GM12865 (cell line): ENCODE measurements at regions not wholly inside any gene's neighbourhood (a gene's known extent, or its start where the extent isn't known, plus 50 kb on each side); places are given as distances from the start of the nearest gene placed in this dataset.

Experiments used
- DNase-seq: peaks from one replicate; pipeline ENCODE4 v3.0.0; 2010; ENCODE audit warnings: low read depth
- H3K4me3 ChIP-seq: 2 replicates; pipeline ENCODE4 v1.5.1; 2011; ENCODE audit warnings: mild to moderate bottlenecking, low read depth, low read length, control low read depth
- TF ChIP-seq, protein P1 (sequence below): IDR thresholded peaks from 2 replicates; pipeline ENCODE4 v1.5.1; 2011; ENCODE audit warnings: low read length, control low read depth, low read depth, inconsistent platforms; ENCODE audit not compliant: insufficient read depth; ENCODE audit errors: missing control alignments

DNA sequence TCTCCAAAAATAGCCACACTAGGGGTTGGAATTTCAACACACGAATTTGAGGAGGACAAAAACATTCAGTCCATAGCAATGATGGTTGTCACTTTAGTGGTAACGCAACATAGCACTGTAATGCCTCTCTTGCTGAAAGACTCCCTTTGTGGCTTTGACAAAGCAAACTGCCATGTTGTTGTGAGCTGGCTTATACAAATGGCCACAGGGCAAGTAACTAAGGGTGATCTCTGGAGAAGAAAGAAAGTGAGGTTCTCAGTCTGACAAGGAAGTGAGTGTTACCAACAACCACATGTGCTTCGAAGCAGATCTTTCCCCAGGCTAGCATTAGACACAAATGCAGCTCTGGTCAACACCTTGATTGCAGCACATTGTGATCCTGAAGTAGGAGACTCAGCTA is 79.1 kb upstream of the PCDH17 start:
- TF ChIP-seq, protein P1, sequence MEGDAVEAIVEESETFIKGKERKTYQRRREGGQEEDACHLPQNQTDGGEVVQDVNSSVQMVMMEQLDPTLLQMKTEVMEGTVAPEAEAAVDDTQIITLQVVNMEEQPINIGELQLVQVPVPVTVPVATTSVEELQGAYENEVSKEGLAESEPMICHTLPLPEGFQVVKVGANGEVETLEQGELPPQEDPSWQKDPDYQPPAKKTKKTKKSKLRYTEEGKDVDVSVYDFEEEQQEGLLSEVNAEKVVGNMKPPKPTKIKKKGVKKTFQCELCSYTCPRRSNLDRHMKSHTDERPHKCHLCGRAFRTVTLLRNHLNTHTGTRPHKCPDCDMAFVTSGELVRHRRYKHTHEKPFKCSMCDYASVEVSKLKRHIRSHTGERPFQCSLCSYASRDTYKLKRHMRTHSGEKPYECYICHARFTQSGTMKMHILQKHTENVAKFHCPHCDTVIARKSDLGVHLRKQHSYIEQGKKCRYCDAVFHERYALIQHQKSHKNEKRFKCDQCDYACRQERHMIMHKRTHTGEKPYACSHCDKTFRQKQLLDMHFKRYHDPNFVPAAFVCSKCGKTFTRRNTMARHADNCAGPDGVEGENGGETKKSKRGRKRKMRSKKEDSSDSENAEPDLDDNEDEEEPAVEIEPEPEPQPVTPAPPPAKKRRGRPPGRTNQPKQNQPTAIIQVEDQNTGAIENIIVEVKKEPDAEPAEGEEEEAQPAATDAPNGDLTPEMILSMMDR = no peak
- no peak overlapping the region for H3K4me3 ChIP-seq
- DNase-seq = no peak

DNA sequence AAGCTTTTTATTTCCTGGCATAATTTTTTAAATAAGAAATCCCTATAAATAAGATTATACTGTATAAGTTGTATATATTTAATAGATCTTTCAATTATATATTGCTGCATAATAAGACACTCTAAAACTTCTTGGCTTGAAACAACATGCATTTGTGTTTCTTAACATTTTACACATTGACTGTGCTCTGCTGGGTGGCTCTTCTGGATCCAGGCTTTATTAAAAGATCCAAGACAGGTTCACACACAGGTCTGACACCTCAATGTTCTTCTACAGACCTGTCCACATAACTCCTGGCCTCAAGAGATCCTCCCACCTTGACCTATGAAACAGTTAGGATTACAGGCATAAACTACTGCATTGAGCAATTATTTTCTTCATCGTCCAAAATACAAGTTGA is 77.6 kb upstream of the PCDH17 start:
- no peak overlapping the region for H3K4me3 ChIP-seq
- no peak for DNase-seq
- TF ChIP-seq, protein P1 = no peak

DNA sequence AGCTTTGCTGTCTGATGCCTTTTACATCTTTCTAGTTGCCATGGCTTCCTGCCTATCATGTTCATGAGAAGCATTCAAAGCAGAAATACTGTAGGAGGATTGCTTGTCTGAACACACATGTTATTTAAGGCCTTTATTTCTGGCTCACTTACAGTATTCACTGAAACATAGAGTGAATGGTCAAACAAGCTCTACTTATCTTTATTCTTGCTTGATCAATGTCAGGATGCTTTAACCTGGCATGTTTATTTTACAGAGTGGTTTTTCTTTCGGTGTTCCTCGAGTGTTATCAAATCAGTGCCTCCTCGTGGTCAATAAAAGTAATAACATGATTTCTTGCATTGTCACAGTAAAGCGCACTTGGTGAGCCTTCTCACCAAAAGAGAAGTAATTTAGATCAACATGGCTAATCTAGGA is 73.5 kb upstream of the PCDH17 start:
- TF ChIP-seq, protein P1 = peak; percentile 7
- DNase-seq = no peak
- no peak overlapping the region for H3K4me3 ChIP-seq

DNA sequence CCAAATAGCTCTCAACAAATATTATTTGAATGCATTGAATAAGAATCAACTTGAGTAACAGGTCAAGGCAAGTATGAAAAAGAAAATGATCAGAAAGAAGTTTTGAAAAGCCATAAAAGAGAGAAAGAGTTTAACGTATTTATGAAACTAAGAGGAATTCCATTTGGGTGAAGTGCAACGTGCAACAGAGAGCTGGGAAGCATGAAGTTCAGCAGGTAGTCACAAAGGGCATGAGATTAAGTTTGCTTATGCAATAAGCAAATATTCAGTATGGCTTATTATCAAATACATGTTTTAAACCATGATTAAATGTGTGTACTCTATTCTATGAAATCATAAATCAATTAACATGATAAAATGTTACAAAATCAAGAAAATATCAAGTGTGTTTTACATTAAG is 62.7 kb upstream of the PCDH17 start:
- no peak overlapping the region for H3K4me3 ChIP-seq
- no peak for DNase-seq
- TF ChIP-seq, protein P1 = no peak

DNA sequence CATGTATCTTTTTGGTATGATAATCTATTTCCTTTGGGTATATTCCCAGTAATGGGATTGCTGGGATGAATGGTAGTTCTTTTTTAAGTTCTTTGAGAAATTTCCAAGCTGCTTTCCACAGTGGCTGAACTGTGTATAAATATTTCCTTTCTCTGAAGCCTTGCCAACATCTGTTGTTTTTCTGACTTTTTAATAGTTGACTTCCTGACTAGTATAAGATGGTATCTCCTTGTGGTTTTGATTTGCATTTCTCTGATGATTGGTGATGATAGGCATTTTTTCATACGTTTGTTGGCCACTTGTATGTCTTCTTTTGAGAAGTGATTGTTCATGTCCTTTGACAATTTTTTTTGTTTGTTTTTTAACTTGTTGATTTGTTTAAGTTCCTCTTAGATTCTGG is 61.6 kb upstream of the PCDH17 start:
- no peak overlapping the region for H3K4me3 ChIP-seq
- DNase-seq = no peak
- TF ChIP-seq, protein P1 = no peak
